ENCODE measurements at regions not wholly inside any gene's neighbourhood (a gene's known extent, or its start where the extent isn't known, plus 50 kb on each side); places are given as distances from the start of the nearest gene placed in this dataset.
"Not testable (repeated sequence)": the region's sequence is repeated elsewhere in the genome, so short reads cannot be mapped to it uniquely, and the experiment has no call there.

DNA sequence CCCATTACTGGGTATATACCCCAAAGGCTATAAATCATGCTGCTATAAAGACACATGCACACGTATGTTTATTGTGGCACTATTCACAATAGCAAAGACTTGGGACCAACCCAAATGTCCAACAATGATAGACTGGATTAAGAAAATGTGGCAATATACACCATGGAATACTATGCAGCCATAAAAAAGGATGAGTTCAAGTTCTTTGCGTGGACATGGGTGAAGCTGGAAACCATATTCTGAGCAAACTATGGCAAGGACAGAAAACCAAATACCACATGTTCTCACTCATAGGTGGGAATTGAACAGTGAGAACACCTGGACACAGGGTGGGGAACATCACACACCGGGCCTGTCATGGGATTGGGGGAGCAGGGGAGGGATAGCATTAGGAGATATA is 54.4 kb upstream of the MUCL1 start:
- intact Hi-C loops (cut with DNase I; ENCODE audit: low total_unique reads); DNase-seq (ENCODE audit: low spot score in 2 of 2); H3K4me3 ChIP-seq (ENCODE audit: low read depth, poor library complexity, severe bottlenecking): not testable (repeated sequence)
- 94 to 96% methylated on average over 3 of the region's 3 CpGs for WGBS, 2 donors

GRCh38 chr12:54798651-54799050 is 55.7 kb upstream of the MUCL1 start:
- no peak for TF ChIP-seq CTCF (IDR thresholded peaks at IDR 0.05)
- TF ChIP-seq POLR2A (IDR thresholded peaks at IDR 0.05) = no peak
- no peak overlapping the region for H3K4me3 ChIP-seq (ENCODE audit: low read depth, poor library complexity, severe bottlenecking)
- no peak for DNase-seq (ENCODE audit: low spot score in 2 of 2)
- intact Hi-C loops (cut with DNase I; ENCODE audit: low total_unique reads) = no loop called here
- 77 to 84% methylated on average over 1 of the region's 1 CpG for WGBS, 2 donors

GRCh38 chr12:54796991-54797390 is 57.3 kb upstream of the MUCL1 start:
- no peak for DNase-seq (ENCODE audit: low spot score in 2 of 2)

GRCh38 chr12:54795644-54796043 is 58.7 kb upstream of the MUCL1 start:
- H3K4me3 ChIP-seq (ENCODE audit: low read depth, poor library complexity, severe bottlenecking) = no peak overlapping the region
- 61 to 63% methylated on average over 6 of the region's 6 CpGs for WGBS, 2 donors
- intact Hi-C loops (cut with DNase I; ENCODE audit: low total_unique reads) = no loop called here
- DNase-seq (ENCODE audit: low spot score in 2 of 2) = no peak
- TF ChIP-seq POLR2A (IDR thresholded peaks at IDR 0.05) = no peak
- no peak for TF ChIP-seq CTCF (IDR thresholded peaks at IDR 0.05)

More at GRCh38 chr12:54796991-54797390, 57.3 kb upstream of the MUCL1 start:
- no peak for TF ChIP-seq POLR2A (IDR thresholded peaks at IDR 0.05)
- no peak for TF ChIP-seq CTCF (IDR thresholded peaks at IDR 0.05)
- intact Hi-C loops (cut with DNase I; ENCODE audit: low total_unique reads) = no loop called here
- H3K4me3 ChIP-seq (ENCODE audit: low read depth, poor library complexity, severe bottlenecking) = no peak overlapping the region
- WGBS, 2 donors = 80 to 89% methylated on average over 2 of the region's 2 CpGs

GRCh38 chr12:54786081-54786480 is 68.2 kb upstream of the MUCL1 start:
- H3K4me3 ChIP-seq (ENCODE audit: low read depth, poor library complexity, severe bottlenecking) = no peak overlapping the region
- intact Hi-C loops (cut with DNase I; ENCODE audit: low total_unique reads) = no loop called here
- TF ChIP-seq CTCF (IDR thresholded peaks at IDR 0.05) (no peak), POLR2A (IDR thresholded peaks at IDR 0.05) (no peak)
- no peak for DNase-seq (ENCODE audit: low spot score in 2 of 2)
- WGBS, 2 donors = 78% methylated on average over 5 of the region's 5 CpGs

GRCh38 chr12:54784115-54784514 is 70.2 kb upstream of the MUCL1 start:
- DNase-seq (ENCODE audit: low spot score in 2 of 2) = no peak
- intact Hi-C loops (cut with DNase I; ENCODE audit: low total_unique reads) = no loop called here
- no peak for TF ChIP-seq POLR2A (IDR thresholded peaks at IDR 0.05)
- TF ChIP-seq CTCF (IDR thresholded peaks at IDR 0.05) = no peak
- no peak overlapping the region for H3K4me3 ChIP-seq (ENCODE audit: low read depth, poor library complexity, severe bottlenecking)

DNA sequence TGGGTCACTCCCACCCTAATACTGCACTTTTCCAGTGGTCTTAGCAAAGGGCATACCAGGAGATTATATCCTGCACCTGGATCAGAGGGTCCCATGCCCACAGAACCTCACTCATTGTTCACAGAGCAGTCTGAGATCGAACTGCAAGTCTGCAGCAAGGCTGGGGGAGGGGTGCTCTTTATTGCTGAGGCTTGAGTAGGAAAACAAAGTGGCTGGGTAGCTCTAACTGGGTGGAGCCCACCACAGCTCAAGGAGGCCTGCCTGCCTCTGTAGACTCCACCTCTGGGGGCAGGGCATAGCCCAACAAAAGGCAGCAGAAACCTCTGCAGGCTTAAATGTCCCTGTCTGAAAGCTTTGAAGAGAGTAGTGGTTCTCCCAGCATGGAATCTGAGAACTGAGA is 77.3 kb upstream of the MUCL1 start:
- intact Hi-C loops (cut with DNase I; ENCODE audit: low total_unique reads) = not testable (repeated sequence)
- WGBS, 2 donors = 50 to 55% methylated on average over 1 of the region's 1 CpG

More for the DNA sequence above, 77.3 kb upstream of the MUCL1 start:
- not testable (repeated sequence) for DNase-seq (ENCODE audit: low spot score in 2 of 2); H3K4me3 ChIP-seq (ENCODE audit: low read depth, poor library complexity, severe bottlenecking)

Data from lower leg skin (tissue), 4 donors.